Immature natural killer cell (primary cell): ENCODE measurements at regions not wholly inside any gene's neighbourhood (a gene's known extent, or its start where the extent isn't known, plus 50 kb on each side); places are given as distances from the start of the nearest gene placed in this dataset.

Experiments
- DNase-seq, 3 donors: peaks; one replicate each; pipeline ENCODE4 v3.0.0; 2022; ENCODE audit warnings: mixed read lengths in 1 of 3
- H3K27ac Mint-ChIP-seq, 6 donors: one replicate each; pipeline ENCODE4 v1.8.0; 2020; ENCODE audit warnings: mixed read lengths in 6 of 6, mild to moderate bottlenecking in 5 of 6, inconsistent platforms in 4 of 6, moderate library complexity in 3 of 6
- H3K27me3 Mint-ChIP-seq, 3 donors: one replicate each; pipeline ENCODE4 v1.8.0; 2020 to 2021; ENCODE audit warnings: low read depth in 3 of 3, mild to moderate bottlenecking in 3 of 3, mixed read lengths in 3 of 3, moderate library complexity in 3 of 3, inconsistent platforms in 1 of 3
- H3K36me3 Mint-ChIP-seq, 3 donors: one replicate each; pipeline ENCODE4 v1.8.0; 2020; ENCODE audit warnings: mixed read lengths in 3 of 3, inconsistent platforms in 2 of 3, mild to moderate bottlenecking in 2 of 3
- H3K4me1 Mint-ChIP-seq, 2 donors: one replicate each; pipeline ENCODE4 v1.8.0; 2020; ENCODE audit warnings: inconsistent platforms in 2 of 2, mild to moderate bottlenecking in 2 of 2, mixed read lengths in 2 of 2, moderate library complexity in 1 of 2
- H3K4me3 Mint-ChIP-seq, 5 donors: one replicate each; pipeline ENCODE4 v1.8.0; 2020; ENCODE audit warnings: mild to moderate bottlenecking in 5 of 5, mixed read lengths in 5 of 5, inconsistent platforms in 3 of 5, moderate library complexity in 3 of 5
- H3K9me3 Mint-ChIP-seq, 6 donors: one replicate each; pipeline ENCODE4 v1.8.0; 2020; ENCODE audit warnings: mild to moderate bottlenecking in 6 of 6, mixed read lengths in 6 of 6, inconsistent platforms in 4 of 6, moderate library complexity in 3 of 6

DNA sequence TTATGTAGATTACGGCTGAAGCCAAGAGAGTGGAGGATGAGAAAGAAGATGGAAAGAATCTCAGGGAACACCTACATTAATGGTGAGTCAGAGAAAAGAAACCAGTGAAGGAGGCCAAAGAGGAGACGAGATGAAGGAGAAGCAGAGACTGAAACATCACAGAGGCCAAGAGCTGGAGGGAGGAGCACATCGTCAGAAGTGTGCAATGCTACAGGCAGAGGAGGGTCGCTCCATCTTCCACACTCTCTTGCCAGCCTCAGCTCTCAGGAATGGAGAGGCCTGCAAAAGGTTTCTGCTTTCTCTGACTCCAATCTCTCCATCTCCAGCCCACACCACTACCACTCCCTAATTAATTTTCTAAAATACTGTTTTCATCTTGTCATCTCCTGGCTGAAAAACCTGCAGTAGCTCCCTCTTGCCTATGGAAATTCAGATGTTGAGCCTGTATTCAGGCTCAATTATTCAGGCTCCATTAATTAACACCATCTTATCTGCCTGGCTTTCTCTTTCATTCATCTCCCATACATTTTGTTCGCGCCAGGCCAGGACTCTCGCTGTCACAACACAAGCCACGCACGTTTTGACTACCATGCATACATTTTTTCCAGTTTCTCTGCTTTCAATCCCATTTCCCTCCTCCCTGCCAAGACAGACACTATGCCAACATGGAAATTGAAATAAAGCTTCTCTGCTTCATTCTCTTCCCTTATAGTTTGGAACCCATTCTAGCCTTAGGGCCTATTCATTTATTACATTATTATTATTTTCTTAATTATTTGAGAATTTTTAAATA, 165.8 kb downstream of the INHBA start:
- Mint-ChIP-seq H3K27me3 (no peaks in the 10 kb centered on the region), H3K27ac (no peak overlapping the region), H3K4me1 (no peaks in the 10 kb centered on the region), H3K36me3 (no peaks in the 10 kb centered on the region), H3K4me3 (no peak overlapping the region), H3K9me3 (peaks cover 0 to 7% (median 2%) of the 10 kb centered on the region in 6 donors)
- no peak for DNase-seq

DNA sequence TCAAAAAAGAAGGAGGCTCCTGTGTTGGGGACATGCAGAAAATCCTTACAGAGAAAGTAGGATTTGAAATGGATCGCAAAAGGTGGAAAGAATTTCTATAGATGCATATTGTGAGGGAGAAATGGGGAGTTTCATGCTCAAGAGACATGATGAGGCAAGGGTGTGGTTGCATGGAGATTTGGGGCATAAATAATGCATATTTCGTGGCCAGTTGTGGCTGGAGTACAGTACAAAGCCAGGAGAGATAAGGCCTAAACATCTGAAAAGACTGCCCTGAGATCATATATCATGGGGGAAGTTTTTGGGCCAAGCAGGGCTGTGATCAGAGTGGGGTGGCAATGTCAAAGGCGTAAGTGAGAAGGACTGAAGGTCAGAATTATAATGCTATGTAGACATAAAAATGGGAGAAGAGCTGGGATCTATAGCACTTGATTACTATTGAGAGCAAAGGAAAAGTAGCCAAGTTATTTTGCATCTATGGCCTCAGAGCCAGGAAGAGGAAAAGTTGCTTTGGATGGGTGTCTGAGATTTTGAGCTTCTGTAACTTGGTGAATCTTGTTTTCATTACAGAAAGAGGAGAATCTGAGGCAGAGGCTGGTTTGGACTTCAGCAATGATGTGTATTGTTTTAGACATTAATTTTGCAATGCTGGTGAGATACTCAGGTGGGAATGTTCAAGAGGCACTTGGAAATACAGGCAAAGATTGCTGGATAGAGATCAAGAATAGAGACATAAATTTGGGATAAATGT, 166.6 kb downstream of the INHBA start:
- H3K36me3 Mint-ChIP-seq = no peaks in the 10 kb centered on the region
- no peak overlapping the region for H3K4me3 Mint-ChIP-seq

DNA sequence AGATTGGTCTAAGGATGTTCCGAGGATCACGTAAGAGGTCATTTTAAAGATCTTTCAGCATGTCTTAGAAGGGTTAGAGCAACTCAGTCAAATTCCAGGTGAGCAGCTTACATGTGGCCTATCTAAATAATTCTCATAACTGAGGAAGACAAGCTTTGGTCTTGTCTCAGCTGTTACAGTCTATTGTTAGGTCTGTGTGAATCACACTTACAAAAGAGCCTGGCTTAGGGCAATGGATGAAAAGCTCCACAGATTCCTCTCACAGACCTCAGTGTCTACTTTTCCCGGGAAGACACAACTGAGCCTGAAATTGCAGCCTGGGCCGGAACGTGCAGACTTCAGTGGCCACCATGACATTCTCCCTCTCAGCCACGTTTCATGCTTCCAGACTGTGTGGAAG, 173.1 kb downstream of the INHBA start:
- Mint-ChIP-seq H3K4me3 (no peak overlapping the region), H3K4me1 (no peaks in the 10 kb centered on the region), H3K36me3 (no peaks in the 10 kb centered on the region), H3K27me3 (no peaks in the 10 kb centered on the region), H3K27ac (no peak overlapping the region), H3K9me3 (peaks cover 0 to 30% (median 4%) of the 10 kb centered on the region in 6 donors)
- no peak for DNase-seq

More for the DNA sequence above, 166.6 kb downstream of the INHBA start:
- no peak for DNase-seq
- Mint-ChIP-seq H3K27ac (no peak overlapping the region), H3K9me3 (peaks cover 0 to 7% (median 2%) of the 10 kb centered on the region in 6 donors), H3K27me3 (no peaks in the 10 kb centered on the region), H3K4me1 (no peaks in the 10 kb centered on the region)

DNA sequence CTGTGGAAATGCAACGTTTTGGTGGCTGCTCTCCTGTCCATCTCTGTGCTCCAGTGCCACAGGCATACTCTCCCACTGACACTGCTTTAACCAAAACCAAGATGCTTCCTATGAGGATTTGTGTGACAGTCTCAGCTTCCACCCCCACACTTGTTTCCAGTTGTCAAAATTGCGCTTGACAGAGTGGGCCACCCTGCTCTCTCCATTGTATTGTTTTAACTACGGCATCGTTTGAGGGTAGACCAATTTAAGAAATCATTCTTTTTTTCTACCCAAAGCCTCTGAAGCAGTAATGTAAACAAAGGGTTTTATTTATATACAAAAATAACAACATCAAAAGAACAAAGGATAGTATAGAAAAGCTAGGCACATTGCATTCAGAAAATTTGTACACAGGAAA, 178.0 kb downstream of the INHBA start:
- Mint-ChIP-seq H3K36me3 (peaks cover 0 to 3% (median 0%) of the 10 kb centered on the region in 3 donors), H3K27ac (no peak overlapping the region), H3K27me3 (peaks cover 0 to 2% (median 2%) of the 10 kb centered on the region in 3 donors), H3K4me1 (no peaks in the 10 kb centered on the region), H3K4me3 (no peak overlapping the region), H3K9me3 (peaks cover 2 to 39% (median 12%) of the 10 kb centered on the region in 6 donors)
- DNase-seq = no peak

DNA sequence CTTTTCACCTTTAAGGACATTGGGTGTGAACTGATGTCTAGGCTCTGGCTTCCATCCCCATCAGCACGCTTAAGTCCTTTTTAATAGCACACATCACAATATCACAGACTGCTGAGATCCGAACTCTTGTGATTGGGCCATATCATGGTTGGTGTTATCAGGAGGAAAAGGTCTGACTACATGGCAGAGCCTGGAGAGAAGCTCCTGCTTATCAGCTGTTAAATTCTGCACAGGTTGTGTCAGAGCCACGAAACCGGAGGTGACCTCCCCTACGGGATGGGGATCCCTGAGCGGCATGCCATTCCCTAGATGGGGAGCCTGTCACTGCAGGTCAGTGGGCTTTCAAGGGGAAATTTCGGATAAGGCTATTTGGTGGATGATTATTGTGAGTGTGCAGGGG, 182.4 kb downstream of the INHBA start:
- peaks cover 2 to 31% (median 19%) of the 10 kb centered on the region in 6 donors for H3K9me3 Mint-ChIP-seq
- no peak overlapping the region for H3K27ac Mint-ChIP-seq
- no peak overlapping the region for H3K4me3 Mint-ChIP-seq
- peaks cover 0 to 3% (median 0%) of the 10 kb centered on the region in 3 donors for H3K36me3 Mint-ChIP-seq
- H3K4me1 Mint-ChIP-seq = no peaks in the 10 kb centered on the region
- DNase-seq = no peak
- peaks cover 0 to 2% (median 2%) of the 10 kb centered on the region in 3 donors for H3K27me3 Mint-ChIP-seq

DNA sequence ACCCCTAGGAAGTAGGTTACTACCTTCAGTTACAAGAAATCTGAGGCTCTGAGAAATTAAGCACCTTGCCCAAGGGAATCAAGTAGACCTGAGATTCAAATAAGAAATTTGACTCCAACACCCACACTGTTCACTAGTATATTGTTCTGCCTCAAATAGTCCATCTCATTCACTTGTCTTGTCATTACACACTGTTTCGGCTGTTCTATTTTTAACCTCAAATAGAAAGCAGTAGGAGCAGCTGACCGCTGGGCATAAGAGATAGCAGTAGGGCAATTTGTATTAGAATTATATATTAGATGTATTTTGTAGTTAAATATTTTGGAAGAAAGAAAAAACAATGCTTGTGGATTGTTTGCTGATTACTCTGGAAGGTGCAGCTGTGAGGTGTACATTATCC, 185.1 kb downstream of the INHBA start:
- Mint-ChIP-seq H3K27me3 (peaks cover 0 to 2% (median 1%) of the 10 kb centered on the region in 3 donors), H3K36me3 (peaks cover 0 to 3% (median 0%) of the 10 kb centered on the region in 3 donors), H3K9me3 (peaks cover 2 to 14% (median 13%) of the 10 kb centered on the region in 6 donors), H3K4me1 (no peaks in the 10 kb centered on the region), H3K27ac (no peak overlapping the region), H3K4me3 (no peak overlapping the region)
- no peak for DNase-seq

DNA sequence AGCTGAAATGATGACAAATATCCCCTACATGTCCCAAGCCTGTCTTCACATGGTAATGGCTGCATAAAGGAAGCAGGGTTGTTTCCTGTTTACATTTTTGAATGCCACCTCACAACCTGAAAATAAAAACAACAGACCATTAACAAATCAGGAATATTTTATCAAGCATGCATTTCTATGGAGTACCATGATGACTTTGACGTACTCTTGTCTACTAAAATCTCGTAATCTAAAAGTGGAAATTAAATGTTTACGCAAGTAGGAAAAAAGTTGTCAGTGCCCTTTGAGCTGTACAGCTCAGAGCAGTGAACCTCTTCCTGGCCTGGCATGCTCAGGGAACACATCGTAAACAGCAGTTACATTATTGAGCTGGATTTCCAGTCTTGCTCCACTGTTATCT, 194.1 kb downstream of the INHBA start:
- no peak for DNase-seq
- no peak overlapping the region for H3K27ac Mint-ChIP-seq
- no peaks in the 10 kb centered on the region for H3K4me1 Mint-ChIP-seq
- H3K36me3 Mint-ChIP-seq = no peaks in the 10 kb centered on the region
- peaks cover 0 to 9% (median 4%) of the 10 kb centered on the region in 6 donors for H3K9me3 Mint-ChIP-seq
- no peak overlapping the region for H3K4me3 Mint-ChIP-seq
- peaks cover 2 to 4% (median 2%) of the 10 kb centered on the region in 3 donors for H3K27me3 Mint-ChIP-seq

DNA sequence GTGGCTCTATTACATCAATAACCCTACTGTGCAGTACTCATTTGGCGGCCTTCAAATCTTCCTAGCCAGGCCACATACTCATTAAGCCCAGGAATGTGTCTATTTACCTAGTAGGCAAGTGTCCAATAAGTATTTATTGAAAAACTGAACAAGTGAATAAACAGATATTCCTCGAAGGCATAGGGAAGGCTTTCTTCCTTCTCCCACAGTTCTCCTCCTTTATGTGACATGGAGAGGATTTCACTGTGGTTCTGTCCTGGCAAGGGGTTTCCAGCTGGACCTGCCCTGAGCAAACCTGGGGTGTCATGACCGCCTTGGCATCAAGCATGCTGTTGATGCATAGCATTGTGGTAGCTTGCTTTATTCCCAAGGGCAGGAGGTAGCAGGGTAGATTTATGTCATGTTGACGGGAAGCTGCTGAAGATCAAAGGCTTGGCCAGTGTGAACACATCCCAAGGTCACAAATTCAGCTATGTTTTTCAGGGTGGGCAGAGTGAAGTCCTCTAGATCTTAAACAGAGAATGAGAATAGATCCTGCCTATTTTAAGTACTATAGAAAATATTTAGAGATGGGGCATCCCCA, 195.1 kb downstream of the INHBA start:
- H3K4me3 Mint-ChIP-seq = no peak overlapping the region
- H3K27ac Mint-ChIP-seq = no peak overlapping the region
- no peaks in the 10 kb centered on the region for H3K4me1 Mint-ChIP-seq
- peaks cover 2 to 4% (median 2%) of the 10 kb centered on the region in 3 donors for H3K27me3 Mint-ChIP-seq
- H3K36me3 Mint-ChIP-seq = no peaks in the 10 kb centered on the region
- no peak for DNase-seq
- peaks cover 0 to 9% (median 4%) of the 10 kb centered on the region in 6 donors for H3K9me3 Mint-ChIP-seq

DNA sequence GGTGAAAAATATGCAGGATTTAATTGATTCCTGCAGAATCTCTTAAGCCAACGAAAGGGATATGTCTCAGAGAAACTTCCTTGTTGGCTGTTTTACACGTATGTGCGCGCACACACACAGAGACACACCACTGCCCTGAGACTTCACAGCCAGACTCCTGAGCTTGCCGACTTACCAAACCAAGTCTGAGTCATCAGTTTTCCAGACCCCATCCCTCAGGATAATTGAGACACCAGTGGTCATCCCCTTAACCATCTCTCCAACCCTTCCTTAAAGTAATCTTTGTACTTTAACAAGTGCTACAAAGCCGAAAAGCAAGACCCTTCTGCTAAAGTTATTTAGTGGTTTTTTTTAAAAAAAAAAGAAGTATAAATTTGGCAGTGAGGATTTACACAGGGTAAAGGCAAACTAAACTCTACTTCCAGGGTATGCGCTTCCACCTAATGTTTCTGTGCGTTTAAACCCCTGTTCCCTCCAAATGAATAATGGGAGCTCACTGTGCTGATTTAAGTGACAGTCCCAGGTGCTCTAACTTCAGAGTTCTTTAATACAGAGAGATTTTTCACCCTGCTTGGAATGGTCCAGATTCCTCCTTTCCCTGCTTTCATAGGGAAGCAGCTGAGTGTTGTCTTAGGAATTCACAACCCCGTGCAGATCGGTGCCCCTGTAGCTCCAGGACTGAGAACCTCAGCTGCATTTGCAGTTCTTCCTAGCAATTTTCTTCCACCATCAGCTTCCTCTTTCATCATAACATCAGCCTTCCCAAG, 198.5 kb downstream of the INHBA start:
- peaks cover 2 to 4% (median 2%) of the 10 kb centered on the region in 3 donors for H3K27me3 Mint-ChIP-seq

DNA sequence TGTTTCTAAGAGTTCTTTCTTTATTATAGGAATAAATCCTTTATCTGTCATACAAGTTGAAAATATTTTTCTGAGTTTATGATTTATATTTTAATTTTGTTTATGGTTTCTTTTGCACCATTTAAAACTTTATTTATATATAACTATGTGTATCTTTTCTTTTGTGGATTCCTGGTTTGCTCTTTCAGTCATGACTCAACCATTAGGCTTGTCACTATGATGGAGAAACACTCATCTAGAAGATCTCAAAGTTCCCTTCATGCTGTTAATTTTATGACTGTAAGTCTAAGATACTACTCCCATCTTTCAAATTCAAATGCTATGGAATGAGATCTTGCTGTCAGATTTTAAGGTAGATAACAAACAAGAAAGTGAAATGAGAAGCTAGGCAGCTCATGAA, 199.5 kb downstream of the INHBA start:
- Mint-ChIP-seq H3K4me3 (no peak overlapping the region), H3K9me3 (peaks cover 0 to 8% (median 4%) of the 10 kb centered on the region in 6 donors), H3K4me1 (no peaks in the 10 kb centered on the region), H3K36me3 (no peaks in the 10 kb centered on the region), H3K27me3 (peaks cover 2 to 4% (median 2%) of the 10 kb centered on the region in 3 donors), H3K27ac (no peak overlapping the region)
- DNase-seq = no peak

More for the DNA sequence above, 198.5 kb downstream of the INHBA start:
- no peak for DNase-seq
- Mint-ChIP-seq H3K4me3 (no peak overlapping the region), H3K27ac (no peak overlapping the region), H3K36me3 (no peaks in the 10 kb centered on the region), H3K9me3 (peaks cover 0 to 9% (median 4%) of the 10 kb centered on the region in 6 donors), H3K4me1 (no peaks in the 10 kb centered on the region)

DNA sequence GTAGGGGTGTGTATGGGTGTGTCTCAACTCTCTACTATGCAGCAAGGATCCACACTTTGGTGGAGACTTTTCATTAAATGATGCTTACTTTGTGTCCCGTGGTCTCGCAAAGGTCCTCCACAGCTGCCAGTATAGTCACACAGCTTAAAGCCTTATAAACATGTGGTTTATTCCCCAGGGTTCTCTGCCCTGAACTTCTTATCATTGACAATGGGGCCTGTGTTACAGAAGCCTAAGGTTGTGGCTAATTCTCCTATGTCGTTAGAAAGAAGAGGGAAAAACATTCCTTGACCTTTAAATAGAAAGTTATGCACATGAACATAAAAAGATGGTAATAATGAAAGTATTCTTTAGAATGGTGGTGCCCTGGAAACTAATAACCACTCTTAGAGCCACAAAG, 201.4 kb downstream of the INHBA start:
- no peaks in the 10 kb centered on the region for H3K4me1 Mint-ChIP-seq

DNA sequence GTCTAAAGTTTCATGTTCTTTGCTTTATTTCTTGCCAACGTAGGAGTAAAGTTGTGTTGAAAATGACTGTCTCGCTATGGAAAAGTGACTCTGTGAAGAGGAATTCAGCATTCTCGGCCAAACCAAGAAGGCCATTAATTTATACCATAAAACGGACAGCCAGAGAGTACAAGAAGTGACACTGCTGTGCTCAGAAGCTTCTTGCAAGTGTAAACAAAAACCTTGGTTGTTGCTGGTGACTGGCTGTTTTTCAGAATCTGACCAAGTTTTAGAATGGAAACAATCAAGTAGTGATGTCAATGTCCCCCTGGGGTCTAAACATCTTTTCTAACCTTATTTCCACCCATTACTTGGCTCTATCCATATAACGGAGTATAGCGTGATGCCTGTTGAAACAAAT, 201.9 kb downstream of the INHBA start:
- Mint-ChIP-seq H3K4me1 (no peaks in the 10 kb centered on the region), H3K36me3 (no peaks in the 10 kb centered on the region)
- DNase-seq = no peak

More for the DNA sequence above, 201.4 kb downstream of the INHBA start:
- Mint-ChIP-seq H3K9me3 (peaks cover 0 to 6% (median 1%) of the 10 kb centered on the region in 6 donors), H3K27me3 (peaks cover 0 to 4% (median under 1%) of the 10 kb centered on the region in 3 donors), H3K27ac (no peak overlapping the region), H3K36me3 (no peaks in the 10 kb centered on the region), H3K4me3 (no peak overlapping the region)
- no peak for DNase-seq

DNA sequence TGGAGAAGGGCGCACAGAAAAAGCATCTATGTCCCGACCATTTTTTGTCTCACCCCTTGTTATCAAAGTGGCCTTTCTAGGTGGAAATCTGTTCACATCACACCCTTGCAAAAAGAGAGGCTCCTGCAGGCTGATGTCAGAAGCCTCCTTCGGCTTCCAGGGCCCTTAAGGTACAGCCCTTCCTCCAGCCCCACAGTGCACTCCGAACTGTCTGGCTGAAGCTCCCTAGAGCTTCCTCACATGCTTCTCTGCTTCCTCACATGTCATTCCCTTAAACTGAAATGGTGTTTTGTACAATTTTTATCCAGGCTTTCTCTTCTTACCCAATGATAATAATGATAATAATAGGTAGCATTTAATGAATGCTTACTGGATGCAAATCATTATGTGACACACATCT, 210.3 kb downstream of the INHBA start:
- H3K4me1 Mint-ChIP-seq = no peaks in the 10 kb centered on the region
- no peak overlapping the region for H3K27ac Mint-ChIP-seq
- H3K4me3 Mint-ChIP-seq = no peak overlapping the region
- no peaks in the 10 kb centered on the region for H3K36me3 Mint-ChIP-seq
- peaks cover 0 to 5% (median 0%) of the 10 kb centered on the region in 3 donors for H3K27me3 Mint-ChIP-seq
- no peak for DNase-seq
- H3K9me3 Mint-ChIP-seq = peaks cover 0 to 10% (median 0%) of the 10 kb centered on the region in 6 donors

More for the DNA sequence above, 201.9 kb downstream of the INHBA start:
- Mint-ChIP-seq H3K4me3 (no peak overlapping the region), H3K27ac (no peak overlapping the region), H3K9me3 (peaks cover 0 to 6% (median 2%) of the 10 kb centered on the region in 6 donors), H3K27me3 (peaks cover 0 to 4% (median 0%) of the 10 kb centered on the region in 3 donors)
